ENCODE measurements at regions not wholly inside any gene's neighbourhood (a gene's known extent, or its start where the extent isn't known, plus 50 kb on each side); places are given as distances from the start of the nearest gene placed in this dataset.
"Not testable (repeated sequence)": the region's sequence is repeated elsewhere in the genome, so short reads cannot be mapped to it uniquely, and the experiment has no call there.

DNA sequence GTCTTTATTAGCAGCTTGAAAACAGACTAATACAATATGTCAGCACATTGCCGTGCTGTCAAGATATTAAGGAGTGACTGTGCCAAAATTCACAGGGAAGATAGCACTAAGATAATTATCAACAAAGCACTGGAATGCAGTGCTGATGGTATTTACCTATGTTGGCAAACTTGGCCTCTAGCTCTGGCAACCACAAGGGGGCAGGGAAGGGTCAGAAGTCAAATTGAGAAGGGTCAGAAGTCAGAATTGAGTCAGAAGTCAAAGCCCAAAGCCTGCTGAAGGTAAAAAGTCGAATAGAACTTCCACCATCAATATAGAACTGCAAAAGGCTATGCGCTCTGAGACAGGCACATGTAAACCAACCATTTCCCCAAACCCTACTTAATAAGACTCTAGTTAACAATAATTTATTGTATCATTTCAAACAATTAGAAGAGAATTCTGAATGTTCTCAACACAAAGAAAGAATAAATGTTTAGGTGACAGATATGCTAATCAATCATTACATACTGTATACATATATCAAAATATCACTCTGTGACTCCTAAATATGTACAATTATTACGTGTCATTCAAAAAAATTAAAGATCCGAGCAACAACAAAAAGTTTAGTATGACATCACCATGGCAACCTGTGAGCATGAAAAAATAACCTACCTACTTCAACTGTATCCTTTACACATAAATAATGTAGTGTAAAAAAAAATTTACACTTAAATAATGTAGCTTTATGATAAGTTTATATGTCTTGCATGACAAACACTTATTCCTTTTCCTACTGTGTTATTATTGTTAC lies 916.1 kb downstream of the KCNJ2 start:
- DNase-seq (ENCODE audit: low spot score): peak; percentile 7

DNA sequence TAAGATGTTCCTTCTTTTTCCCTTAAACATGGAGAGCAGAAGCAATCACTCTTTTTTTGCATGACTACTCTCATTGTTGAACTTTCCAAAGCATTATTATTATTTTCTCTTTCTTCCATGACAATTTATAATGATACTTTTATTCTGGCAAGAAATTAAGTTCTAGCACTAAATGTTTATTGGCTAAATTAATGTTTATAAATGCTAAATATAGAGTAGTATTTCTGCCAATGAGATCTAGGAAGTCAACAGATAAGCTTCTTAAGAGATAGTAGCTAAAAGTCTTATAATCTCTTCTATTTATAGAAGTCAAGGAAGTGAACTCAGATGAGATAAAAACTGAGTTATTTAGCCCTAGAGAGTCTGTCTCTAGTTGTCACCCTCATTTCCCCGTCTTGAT lies 920.1 kb downstream of the KCNJ2 start:
- DNase-seq (ENCODE audit: low spot score): no peak

- no peak for DNase-seq (ENCODE audit: low spot score)
Observed at GRCh38 chr17:71098071-71098470, 928.7 kb downstream of the KCNJ2 start.

DNA sequence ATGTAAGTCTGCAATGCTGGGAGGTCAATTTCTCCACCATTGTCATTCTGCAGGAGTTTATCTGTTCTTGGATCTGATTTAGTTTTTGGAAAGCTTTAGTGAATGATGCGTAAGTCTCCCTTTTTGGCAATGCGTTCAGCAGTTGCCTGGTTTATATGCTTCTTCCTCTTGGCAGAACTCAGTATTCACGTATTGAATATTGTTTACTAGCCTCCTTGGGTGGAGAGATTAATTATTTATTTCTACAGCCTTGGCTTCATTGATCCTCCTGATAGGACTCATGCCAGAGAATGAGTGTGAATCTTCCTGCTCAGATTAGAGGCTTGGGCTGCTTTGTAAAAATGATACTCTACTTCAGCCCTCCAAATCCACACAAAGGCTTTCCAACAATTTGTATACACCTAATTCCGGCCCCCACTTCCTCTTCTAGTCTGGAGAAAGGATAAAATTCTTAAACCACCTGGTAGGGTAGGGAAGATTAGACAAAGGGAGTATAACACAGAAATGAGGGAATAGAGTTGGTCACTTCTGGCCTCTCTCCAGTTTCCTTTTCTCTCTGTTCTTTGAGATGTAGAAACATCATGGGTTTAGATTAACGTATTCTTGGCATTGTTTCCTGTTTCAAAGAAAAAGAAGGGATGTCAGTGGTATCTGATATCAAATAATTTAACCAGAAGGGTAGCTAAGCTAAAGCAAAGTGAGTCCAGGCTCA lies 929.8 kb downstream of the KCNJ2 start:
- no peak for DNase-seq (ENCODE audit: low spot score)

DNA sequence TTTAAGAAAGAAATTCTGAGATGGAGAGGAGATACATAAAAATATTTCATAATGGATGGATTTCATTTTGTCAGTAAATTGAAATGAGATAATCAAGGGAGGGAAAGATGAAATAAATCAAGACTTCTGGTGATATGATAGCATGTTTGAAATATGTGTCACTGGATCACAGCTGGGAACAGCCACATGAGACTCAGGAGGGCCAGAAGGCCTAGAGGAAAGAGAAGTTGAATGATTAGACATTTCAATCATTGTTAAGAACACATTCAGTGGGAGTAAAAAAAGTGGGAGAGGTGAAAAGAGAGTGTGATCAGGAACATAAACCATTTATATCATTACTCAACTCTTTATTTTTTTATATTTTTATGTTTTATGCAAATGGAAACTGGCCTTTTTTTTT lies 933.4 kb downstream of the KCNJ2 start:
- no peak for DNase-seq (ENCODE audit: low spot score)

DNA sequence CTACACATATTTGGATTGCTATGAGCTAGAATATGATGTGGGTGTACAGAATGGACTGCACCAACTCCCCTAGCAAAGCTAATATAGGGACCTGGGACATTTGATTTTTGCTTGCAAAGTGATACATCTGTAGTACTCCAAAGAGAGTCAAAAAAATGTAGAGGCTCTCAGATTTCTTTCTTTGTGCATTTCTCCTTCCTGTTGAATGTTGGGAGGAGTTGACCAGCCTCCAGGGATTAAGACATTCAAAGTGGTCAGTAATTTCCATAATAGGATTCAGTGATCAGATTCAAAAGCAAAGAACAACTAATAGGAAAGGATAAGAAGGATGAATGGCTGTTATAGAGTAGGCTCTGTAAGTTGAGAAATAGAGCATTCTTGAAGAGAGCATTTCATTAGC lies 934.9 kb downstream of the KCNJ2 start:
- DNase-seq (ENCODE audit: low spot score): no peak

- not testable (repeated sequence) for DNase-seq (ENCODE audit: low spot score)
Observed at GRCh38 chr17:71106056-71106455, 936.7 kb downstream of the KCNJ2 start.

DNA sequence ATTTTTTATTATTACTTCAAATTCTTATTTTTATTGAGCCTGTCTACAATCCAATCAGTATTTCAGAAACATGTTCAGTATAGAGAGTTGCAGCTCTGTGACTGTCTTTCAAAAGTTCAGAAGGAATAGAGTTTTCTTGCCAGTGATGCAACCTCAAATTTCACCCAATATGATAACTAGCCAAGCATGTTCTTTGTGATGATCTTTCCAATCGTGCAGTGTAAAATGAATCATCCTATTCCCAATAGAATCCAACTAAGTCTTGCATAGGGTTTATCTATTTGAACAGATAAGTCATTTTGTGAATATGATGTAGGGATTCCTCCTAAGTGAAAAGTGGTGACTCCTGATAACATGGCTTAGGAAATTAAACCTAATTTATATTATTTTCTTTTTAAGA lies 937.8 kb downstream of the KCNJ2 start:
- DNase-seq (ENCODE audit: low spot score): no peak

DNA sequence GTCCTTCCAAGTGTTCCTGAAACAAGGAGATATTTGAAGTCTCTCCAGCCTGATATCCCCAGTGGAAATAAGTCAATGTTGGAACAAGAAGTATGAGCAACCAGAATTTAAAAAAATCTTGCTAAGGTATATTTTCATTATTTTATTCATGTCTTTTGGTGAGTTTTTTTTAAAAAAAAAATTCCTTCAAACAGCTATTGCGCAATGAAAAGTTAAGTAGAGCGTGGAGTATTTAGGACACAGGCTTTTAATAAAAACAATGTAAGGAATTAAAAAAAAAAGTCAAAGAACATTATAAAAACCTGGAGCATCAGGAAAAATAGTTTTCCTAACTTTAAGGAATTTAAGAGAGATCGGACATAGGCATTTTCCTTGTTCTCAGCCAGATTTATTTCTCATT lies 940.4 kb downstream of the KCNJ2 start:
- no peak for DNase-seq (ENCODE audit: low spot score)

- no peak for DNase-seq (ENCODE audit: low spot score)
Observed at GRCh38 chr17:71110326-71110725, 941.0 kb downstream of the KCNJ2 start.

- no peak for DNase-seq (ENCODE audit: low spot score)
Observed at GRCh38 chr17:71111460-71111859, 942.1 kb downstream of the KCNJ2 start.

DNA sequence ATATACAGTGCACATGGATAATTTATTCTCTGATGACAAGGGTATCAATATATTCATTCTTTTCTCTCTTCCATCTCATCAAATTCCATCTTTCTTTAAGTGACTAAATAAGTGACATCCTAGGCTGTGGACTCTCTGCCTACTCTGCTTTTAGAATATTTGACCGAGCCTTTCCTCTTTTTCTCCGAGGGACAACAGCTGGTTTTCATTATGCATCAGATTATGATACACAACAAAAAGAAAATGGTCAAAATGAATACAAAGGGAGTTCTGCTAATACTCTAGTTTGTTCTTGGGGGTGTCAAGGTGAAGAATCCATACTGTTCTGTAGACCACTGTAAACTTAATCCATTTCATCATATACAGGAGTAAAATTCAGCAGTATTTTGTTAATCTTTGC lies 942.6 kb downstream of the KCNJ2 start:
- no peak for DNase-seq (ENCODE audit: low spot score)

GRCh38 chr17:71113347-71113746 lies 944.0 kb downstream of the KCNJ2 start:
- no peak for DNase-seq (ENCODE audit: low spot score)

DNA sequence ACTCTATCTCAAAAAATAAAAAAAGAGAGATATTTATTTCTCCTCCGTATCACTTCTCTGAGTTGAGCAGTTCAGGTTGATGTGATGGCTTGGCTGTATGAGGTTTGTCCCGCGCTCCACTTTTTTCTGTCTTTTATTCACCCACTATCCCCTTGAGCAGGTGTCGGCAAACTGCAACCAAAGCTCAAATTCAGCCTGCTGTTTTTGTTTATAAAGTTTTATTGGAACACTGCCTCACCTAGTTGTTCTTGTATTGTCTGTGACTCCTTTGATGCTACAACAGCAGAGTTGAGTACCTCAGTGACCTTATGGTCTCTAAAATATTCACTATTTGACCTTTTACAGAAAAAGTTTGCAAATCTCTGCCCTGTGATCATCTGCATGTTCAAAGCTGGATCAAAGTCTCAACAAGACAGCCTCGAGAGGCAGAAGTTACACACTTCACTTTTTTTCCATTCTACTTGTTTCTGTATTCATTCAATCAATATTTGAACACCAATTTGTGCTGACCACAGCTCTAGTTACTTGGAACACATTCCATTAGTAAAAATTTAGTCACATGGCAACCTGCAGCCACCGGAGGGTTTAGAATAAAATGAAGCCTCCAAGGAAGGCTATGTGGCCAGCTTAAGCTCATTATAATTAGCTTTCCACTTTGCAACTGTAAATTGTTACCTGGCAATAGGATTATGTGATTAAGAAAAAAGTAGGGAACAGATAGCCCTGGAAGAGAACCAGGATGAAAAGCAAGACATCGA lies 945.8 kb downstream of the KCNJ2 start:
- DNase-seq (ENCODE audit: low spot score): no peak

DNA sequence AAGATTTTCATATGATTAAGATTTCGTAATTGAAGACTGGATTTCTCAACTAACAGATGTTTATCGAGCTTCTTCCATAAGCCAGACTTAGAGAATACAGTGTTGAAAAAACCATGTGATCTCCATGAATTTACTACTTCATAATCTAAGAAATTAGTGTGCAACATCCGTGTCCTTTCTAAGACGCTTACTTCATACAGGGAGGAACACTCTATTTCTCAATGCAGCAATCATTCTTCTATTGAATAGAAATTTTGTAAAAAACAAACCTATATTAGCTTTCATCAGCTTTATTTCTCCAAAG lies 946.3 kb downstream of the KCNJ2 start:
- no peak for DNase-seq (ENCODE audit: low spot score)

DNA sequence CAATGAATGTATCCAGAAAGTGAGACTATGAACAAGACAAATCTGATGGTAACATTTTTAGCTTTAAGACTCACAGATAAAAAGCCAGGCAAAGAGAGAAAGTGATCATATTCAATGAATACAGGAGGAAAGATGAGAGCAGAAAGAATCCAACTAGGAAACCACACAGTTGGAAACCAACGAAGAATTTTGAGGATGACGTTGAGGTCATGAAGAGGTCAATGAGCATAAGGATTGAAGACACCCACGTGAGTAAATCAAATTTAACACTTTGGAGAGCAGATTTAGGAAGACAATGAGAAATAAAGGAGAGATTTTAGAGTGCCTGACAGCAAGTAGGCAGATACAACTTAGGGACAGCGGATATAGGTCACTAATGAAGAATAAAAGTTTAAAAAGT lies 948.1 kb downstream of the KCNJ2 start:
- DNase-seq (ENCODE audit: low spot score): no peak

- no peak for DNase-seq (ENCODE audit: low spot score)
Observed at GRCh38 chr17:71118039-71118438, 948.7 kb downstream of the KCNJ2 start.

- DNase-seq (ENCODE audit: low spot score): no peak
Observed at GRCh38 chr17:71127416-71127815, 958.1 kb downstream of the KCNJ2 start.

DNA sequence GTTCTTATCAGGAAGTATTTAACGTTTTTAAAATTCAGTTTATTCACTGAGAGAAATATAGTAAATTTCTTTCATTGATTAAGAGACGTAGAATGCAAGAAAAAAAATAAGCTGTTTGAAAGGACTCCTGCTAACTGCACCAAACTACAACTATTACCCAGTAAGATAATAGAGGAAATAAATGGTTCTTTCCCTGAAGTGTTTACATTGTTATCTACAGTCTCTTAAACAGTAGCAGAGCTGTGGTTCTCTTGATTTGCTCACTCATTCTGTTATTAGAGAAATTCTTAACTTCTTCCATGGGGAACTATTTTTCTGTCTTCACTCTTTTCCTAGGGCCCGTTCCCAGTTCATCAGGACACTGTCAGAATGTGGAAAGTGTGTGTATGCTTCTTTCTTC lies 973.0 kb downstream of the KCNJ2 start:
- no peak for DNase-seq (ENCODE audit: low spot score)

DNA sequence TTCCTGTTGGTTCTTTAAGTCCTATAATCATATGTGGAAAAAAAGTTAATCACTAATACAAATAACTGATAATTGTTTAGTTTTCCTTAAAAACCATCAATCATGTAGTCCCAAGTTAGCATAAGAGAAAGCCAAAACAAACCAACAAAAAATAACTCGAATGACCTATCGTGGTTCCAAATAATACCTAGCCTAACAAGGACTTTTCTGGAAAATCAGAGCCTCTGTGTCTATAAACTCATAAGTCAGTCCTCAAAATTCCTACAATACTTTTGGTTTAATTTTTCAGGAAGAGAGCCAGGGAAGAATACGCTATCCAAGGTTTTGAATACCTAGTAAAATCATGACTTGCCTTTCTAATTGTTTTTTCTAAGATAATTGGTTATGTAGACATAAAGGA lies 975.3 kb upstream of the SOX9 start:
- no peak for DNase-seq (ENCODE audit: low spot score)

DNA sequence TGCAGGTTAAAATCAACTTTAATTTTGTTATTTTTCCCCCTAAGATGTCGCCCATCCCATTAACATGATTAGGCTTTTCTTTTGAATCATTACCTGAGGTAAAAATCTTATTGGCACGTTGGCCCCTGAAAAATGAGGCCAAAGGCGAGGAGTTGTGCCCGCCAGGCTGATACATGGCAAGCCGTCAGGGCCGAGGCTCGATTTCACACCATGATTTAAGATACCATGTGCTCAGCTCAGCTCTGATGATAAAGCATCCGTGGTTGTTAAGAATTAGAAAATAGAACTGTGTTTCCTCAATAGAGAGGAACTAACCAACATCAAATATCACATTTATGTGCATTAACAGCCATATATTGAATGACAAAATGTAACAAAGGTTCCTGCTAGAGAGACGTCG lies 972.9 kb upstream of the SOX9 start:
- no peak for DNase-seq (ENCODE audit: low spot score)

DNA sequence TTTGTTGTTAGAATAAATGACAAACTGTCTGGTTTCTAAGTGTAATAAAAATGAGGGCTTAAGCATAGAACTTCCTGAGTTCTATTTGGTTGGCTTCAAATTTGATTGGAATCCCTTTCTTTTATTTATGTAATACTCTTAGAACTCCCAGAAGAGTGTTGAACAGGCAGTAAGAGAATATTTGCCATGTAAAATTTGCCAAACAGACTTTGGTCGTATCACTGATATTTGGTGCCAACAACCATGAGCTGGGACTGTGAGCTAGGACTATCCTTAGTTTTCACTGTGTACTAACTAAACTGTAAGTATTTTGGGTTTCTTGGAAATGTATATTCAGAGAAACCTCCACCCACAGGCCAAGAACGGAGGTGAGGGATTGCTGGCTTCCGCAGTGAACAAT lies 971.2 kb upstream of the SOX9 start:
- DNase-seq (ENCODE audit: low spot score): no peak

GRCh38 chr17:71157297-71157696 lies 963.5 kb upstream of the SOX9 start:
- DNase-seq (ENCODE audit: low spot score): no peak
